Smooth muscle cell (in vitro differentiated cells): ENCODE measurements at regions not wholly inside any gene's neighbourhood (a gene's known extent, or its start where the extent isn't known, plus 50 kb on each side); places are given as distances from the start of the nearest gene placed in this dataset.

Experiments
- DNase-seq: peaks from one replicate; lab custom pipeline; 2025; ENCODE audit not compliant: unreplicated experiment; lab: John Stamatoyannopoulos, UW
- H2AFZ ChIP-seq: fragments of 200-600 bp; sonication (generic); 2 replicates; pipeline ENCODE4 v1.6.0; 2016; ENCODE audit warnings: antibody characterized with exemption, low read depth, mild to moderate bottlenecking
- H3F3A ChIP-seq: fragments of 200-600 bp; sonication (generic); 2 replicates; pipeline ENCODE4 v1.6.0; 2017; ENCODE audit warnings: antibody characterized with exemption, low read depth
- H3K27ac ChIP-seq: fragments of 200-600 bp; sonication (generic); 2 replicates; pipeline ENCODE4 v1.5.1; 2016; ENCODE audit warnings: low read depth, mild to moderate bottlenecking
- H3K27me3 ChIP-seq: fragments of 200-600 bp; sonication (generic); 2 replicates; pipeline ENCODE4 v1.6.1; 2016; ENCODE audit warnings: low read depth, mild to moderate bottlenecking
- H3K36me3 ChIP-seq: fragments of 200-600 bp; sonication (generic); 2 replicates; pipeline ENCODE4 v1.5.1; 2016; ENCODE audit warnings: low read depth
- H3K4me1 ChIP-seq: fragments of 200-600 bp; sonication (generic); 2 replicates; pipeline ENCODE4 v1.5.1; 2016; ENCODE audit warnings: low read depth
- H3K4me2 ChIP-seq: fragments of 200-600 bp; sonication (generic); 2 replicates; pipeline ENCODE4 v1.6.0; 2016; ENCODE audit warnings: mild to moderate bottlenecking
- H3K4me3 ChIP-seq: fragments of 200-600 bp; sonication (generic); 2 replicates; pipeline ENCODE4 v1.5.1; 2016; ENCODE audit warnings: mild to moderate bottlenecking
- H3K79me2 ChIP-seq: fragments of 200-600 bp; sonication (generic); 2 replicates; pipeline ENCODE4 v1.6.0; 2016; ENCODE audit warnings: low read depth, mild to moderate bottlenecking
- H3K9ac ChIP-seq: fragments of 200-600 bp; sonication (generic); 2 replicates; pipeline ENCODE4 v1.6.0; 2016; ENCODE audit warnings: low read depth
- H3K9me3 ChIP-seq: fragments of 200-600 bp; sonication (generic); replicated peaks from 2 replicates; pipeline ENCODE4 v1.5.1; 2016; ENCODE audit warnings: low read depth
- H4K20me1 ChIP-seq: fragments of 200-600 bp; sonication (generic); 2 replicates; pipeline ENCODE4 v1.6.0; 2016; ENCODE audit warnings: low read depth
- CTCF ChIP-seq: fragments of 200-600 bp; sonication (generic); IDR thresholded peaks from 2 replicates; pipeline ENCODE4 v1.5.1; 2017; ENCODE audit warnings: borderline replicate concordance, mild to moderate bottlenecking, antibody characterized with exemption; ENCODE audit not compliant: insufficient read depth, poor library complexity, severe bottlenecking
- WGBS: methylation state at CpG from one replicate; pipeline ENCODE4 v1.1.7; 2016; ENCODE audit warnings: low lambda C conversion rate; 5-methylcytosine and 5-hydroxymethylcytosine counted together

DNA sequence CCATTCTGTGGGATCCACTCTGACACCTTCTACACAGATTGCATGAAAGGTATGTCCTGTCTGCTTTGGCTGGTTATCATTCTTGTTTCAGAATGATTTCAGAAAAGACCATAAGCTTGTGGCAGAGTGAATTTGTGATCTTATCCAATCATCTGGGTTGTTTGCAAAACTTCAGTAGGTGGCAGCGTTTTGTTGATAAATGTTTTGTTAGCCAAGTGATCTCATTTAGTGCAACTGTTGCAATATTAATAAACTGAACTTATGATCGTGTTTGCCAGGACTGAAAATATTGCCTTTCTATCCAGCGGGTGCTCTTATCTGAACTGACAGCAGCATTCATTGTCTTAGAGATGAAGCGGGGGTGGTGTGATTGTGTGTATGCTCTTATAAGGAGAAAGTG, 613.2 kb upstream of the NOX3 start:
- H3K27ac ChIP-seq: no peak overlapping the region
- H3F3A ChIP-seq: no peaks in the 10 kb centered on the region
- H3K9me3 ChIP-seq: no peaks in the 10 kb centered on the region
- no peaks in the 10 kb centered on the region for H3K36me3 ChIP-seq
- no peaks in the 10 kb centered on the region for H3K27me3 ChIP-seq
- no peak overlapping the region for H3K4me2 ChIP-seq
- no peaks in the 10 kb centered on the region for H3K79me2 ChIP-seq
- H4K20me1 ChIP-seq: no peaks in the 10 kb centered on the region
- WGBS: 82% methylated on average over 4 of the region's 4 CpGs
- H2AFZ ChIP-seq: no peak overlapping the region
- TF ChIP-seq CTCF: no peak
- H3K9ac ChIP-seq: no peak overlapping the region
- no peak overlapping the region for H3K4me3 ChIP-seq
- no peak for DNase-seq
- no peaks in the 10 kb centered on the region for H3K4me1 ChIP-seq

DNA sequence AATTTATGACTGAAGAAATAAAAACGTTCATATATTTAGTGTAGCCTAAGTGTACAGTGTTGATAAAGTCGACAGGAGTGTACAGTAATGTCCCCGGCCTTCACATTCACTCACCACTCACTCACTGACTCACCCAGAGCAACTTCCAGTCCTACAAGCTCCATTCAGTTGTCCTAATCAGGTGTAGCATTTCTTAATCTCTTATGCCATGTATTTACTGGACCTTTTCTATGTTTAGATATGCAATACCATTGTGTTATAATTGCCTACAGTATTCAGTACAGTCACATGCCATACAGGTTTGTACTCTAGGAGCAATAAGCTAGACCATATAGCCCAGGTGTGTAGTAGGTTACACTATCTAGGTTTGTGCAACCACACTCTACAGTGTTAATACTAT, 610.2 kb upstream of the NOX3 start:
- Histone ChIP-seq H3K4me3 (no peak overlapping the region), H3K36me3 (no peaks in the 10 kb centered on the region), H3K9ac (no peak overlapping the region), H3K27me3 (no peaks in the 10 kb centered on the region), H3K4me2 (no peak overlapping the region), H3K79me2 (no peaks in the 10 kb centered on the region), H3K9me3 (no peaks in the 10 kb centered on the region), H3K27ac (no peak overlapping the region), H2AFZ (no peak overlapping the region), H3F3A (no peaks in the 10 kb centered on the region), H3K4me1 (no peaks in the 10 kb centered on the region), H4K20me1 (no peaks in the 10 kb centered on the region)
- WGBS: 66% methylated on average over 3 of the region's 3 CpGs
- no peak for DNase-seq
- no peak for TF ChIP-seq CTCF

DNA sequence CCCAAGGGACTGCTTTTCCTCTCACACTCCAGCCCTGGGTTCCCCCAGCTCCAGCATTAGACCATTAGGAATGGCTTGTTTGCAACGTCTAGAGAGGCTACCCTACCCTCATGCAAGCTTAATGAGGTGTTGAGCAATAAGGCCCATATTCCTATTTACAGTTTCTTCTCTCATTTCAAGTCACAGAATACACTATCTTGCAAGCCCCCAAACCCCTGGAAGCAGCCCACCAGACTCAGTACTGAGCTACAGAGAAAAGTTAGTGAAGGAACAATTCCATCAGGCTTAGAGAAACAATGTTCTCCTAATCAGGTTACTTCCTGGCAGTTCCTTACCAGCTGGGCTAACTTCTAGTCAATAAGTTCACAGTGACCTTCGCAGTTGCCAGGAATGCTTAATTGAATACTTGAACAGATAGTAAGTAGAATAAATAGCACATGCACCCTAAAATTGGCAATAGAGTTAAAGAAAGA, 606.5 kb upstream of the NOX3 start:
- Histone ChIP-seq H3K36me3 (no peaks in the 10 kb centered on the region), H3F3A (no peaks in the 10 kb centered on the region), H3K4me3 (no peak overlapping the region), H3K27ac (no peak overlapping the region), H3K4me2 (no peak overlapping the region), H3K79me2 (no peaks in the 10 kb centered on the region), H3K27me3 (no peaks in the 10 kb centered on the region), H3K9me3 (no peaks in the 10 kb centered on the region), H3K9ac (no peak overlapping the region), H4K20me1 (no peaks in the 10 kb centered on the region), H2AFZ (no peak overlapping the region), H3K4me1 (no peaks in the 10 kb centered on the region)
- WGBS: 63% methylated on average over 2 of the region's 2 CpGs
- DNase-seq: no peak
- TF ChIP-seq CTCF: no peak

GRCh38 chr6:156061465-156061864, 605.8 kb upstream of the NOX3 start:
- no peaks in the 10 kb centered on the region for H3F3A ChIP-seq
- no peak overlapping the region for H3K4me3 ChIP-seq
- no peaks in the 10 kb centered on the region for H3K36me3 ChIP-seq
- TF ChIP-seq CTCF: no peak
- H4K20me1 ChIP-seq: no peaks in the 10 kb centered on the region
- no peak overlapping the region for H3K4me2 ChIP-seq
- WGBS: 65% methylated on average over 6 of the region's 6 CpGs
- no peaks in the 10 kb centered on the region for H3K4me1 ChIP-seq
- no peaks in the 10 kb centered on the region for H3K79me2 ChIP-seq
- H3K9ac ChIP-seq: no peak overlapping the region
- H3K27ac ChIP-seq: no peak overlapping the region
- H3K27me3 ChIP-seq: no peaks in the 10 kb centered on the region
- H2AFZ ChIP-seq: no peak overlapping the region
- DNase-seq: no peak
- H3K9me3 ChIP-seq: no peaks in the 10 kb centered on the region
